Mammary epithelial cell (primary cell): ENCODE measurements at regions not wholly inside any gene's neighbourhood (a gene's known extent, or its start where the extent isn't known, plus 50 kb on each side); places are given as distances from the start of the nearest gene placed in this dataset.

Experiments
- CTCF ChIP-seq, 2 donors: IDR thresholded peaks in 1 of 2; conservative IDR thresholded peaks in 1 of 2; 2 replicates each; pipeline ENCODE4 v1.5.1; 2011 to 2012; ENCODE audit warnings: inconsistent platforms in 2 of 2, low read length in 2 of 2, mild to moderate bottlenecking in 2 of 2, control low read depth in 1 of 2, low read depth in 1 of 2; ENCODE audit not compliant: insufficient read depth in 1 of 2; ENCODE audit errors: extremely low read depth in 1 of 2
- EZH2 ChIP-seq: IDR thresholded peaks from 2 replicates; pipeline ENCODE4 v1.6.1; 2012; ENCODE audit warnings: low read length, inconsistent platforms, borderline replicate concordance

- TF ChIP-seq CTCF (conservative IDR thresholded peaks at IDR 0.05 in 1 of 2, IDR thresholded peaks at IDR 0.05 in 1 of 2; ENCODE audit: extremely low read depth in 1 of 2, insufficient read depth in 1 of 2, low read depth in 1 of 2, low read length in 2 of 2) (no peak), EZH2 (no peak)
Measured at GRCh38 chrX:144075432-144075831, 191.6 kb downstream of the UBE2NL start.
